ENCODE measurements at regions not wholly inside any gene's neighbourhood (a gene's known extent, or its start where the extent isn't known, plus 50 kb on each side); places are given as distances from the start of the nearest gene placed in this dataset.

DNA sequence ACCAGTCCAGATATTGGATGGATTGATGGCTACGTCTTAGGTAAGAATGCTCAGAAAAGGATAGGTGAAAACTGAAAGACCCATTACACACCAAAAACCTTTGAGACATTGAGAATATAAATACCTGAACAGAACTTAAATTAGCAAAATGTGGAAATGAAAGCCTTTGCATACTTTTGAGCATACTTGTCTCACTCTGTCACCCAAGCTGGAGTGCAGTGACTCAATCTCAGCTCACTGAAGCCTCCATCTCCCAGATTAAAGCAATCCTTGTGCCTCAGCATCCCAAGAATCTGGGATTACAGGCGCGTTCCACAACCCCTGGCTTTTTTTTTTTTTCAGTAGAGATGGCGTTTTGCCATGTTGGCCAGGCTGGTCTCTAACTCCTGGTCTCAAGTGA is 695.3 kb downstream of the DACH1 start:
- DNase-seq: no peak
- no peaks in the 10 kb centered on the region for H3K9me2 ChIP-seq (replicated peaks; ENCODE audit: low read length)
- H3K4me1 ChIP-seq (ENCODE audit: insufficient read depth, low read length): no peaks in the 10 kb centered on the region
- H3K27ac ChIP-seq (ENCODE audit: low read length): no peak overlapping the region
- ChIA-PET CTCF (no interaction called here), POLR2A (ENCODE audit: unreplicated experiment) (no interaction called here)
- TF ChIP-seq, protein P1, sequence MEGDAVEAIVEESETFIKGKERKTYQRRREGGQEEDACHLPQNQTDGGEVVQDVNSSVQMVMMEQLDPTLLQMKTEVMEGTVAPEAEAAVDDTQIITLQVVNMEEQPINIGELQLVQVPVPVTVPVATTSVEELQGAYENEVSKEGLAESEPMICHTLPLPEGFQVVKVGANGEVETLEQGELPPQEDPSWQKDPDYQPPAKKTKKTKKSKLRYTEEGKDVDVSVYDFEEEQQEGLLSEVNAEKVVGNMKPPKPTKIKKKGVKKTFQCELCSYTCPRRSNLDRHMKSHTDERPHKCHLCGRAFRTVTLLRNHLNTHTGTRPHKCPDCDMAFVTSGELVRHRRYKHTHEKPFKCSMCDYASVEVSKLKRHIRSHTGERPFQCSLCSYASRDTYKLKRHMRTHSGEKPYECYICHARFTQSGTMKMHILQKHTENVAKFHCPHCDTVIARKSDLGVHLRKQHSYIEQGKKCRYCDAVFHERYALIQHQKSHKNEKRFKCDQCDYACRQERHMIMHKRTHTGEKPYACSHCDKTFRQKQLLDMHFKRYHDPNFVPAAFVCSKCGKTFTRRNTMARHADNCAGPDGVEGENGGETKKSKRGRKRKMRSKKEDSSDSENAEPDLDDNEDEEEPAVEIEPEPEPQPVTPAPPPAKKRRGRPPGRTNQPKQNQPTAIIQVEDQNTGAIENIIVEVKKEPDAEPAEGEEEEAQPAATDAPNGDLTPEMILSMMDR (conservative IDR thresholded peaks at IDR 0.05; ENCODE audit: low read depth, low read length): no peak
- TF ChIP-seq EZH2 (IDR thresholded peaks at IDR 0.05; ENCODE audit: low read length, unreplicated experiment) (no peak), EZH2phosphoT487 (IDR thresholded peaks at IDR 0.05; ENCODE audit: borderline replicate concordance, low read length) (no peak)
- ATAC-seq: no peak
- intact Hi-C loops (cut with micrococcal nuclease): no loop called here
- no peak overlapping the region for H3K4me2 ChIP-seq (ENCODE audit: low read length)
- H3K9ac ChIP-seq (ENCODE audit: low read length): no peak overlapping the region
- H3K4me3 ChIP-seq (ENCODE audit: low read length): no peak overlapping the region
- H3K9me3 ChIP-seq (ENCODE audit: low read length): no peaks in the 10 kb centered on the region
- BruUV-seq (replicated peaks): no TSS peak
- no peaks in the 10 kb centered on the region for H3F3A ChIP-seq (ENCODE audit: low read length, unreplicated experiment)
- no peaks in the 10 kb centered on the region for H4K20me1 ChIP-seq (ENCODE audit: low read length)
- H3K27me3 ChIP-seq (ENCODE audit: low read length): no peaks in the 10 kb centered on the region
- H2AFZ ChIP-seq (ENCODE audit: low read length): no peak overlapping the region
- no peaks in the 10 kb centered on the region for H3K79me2 ChIP-seq (ENCODE audit: low read length)
- H3K36me3 ChIP-seq (ENCODE audit: low read depth, low read length): no peaks in the 10 kb centered on the region

- no peaks in the 10 kb centered on the region for H4K20me1 ChIP-seq (ENCODE audit: low read length)
- H3F3A ChIP-seq (ENCODE audit: low read length, unreplicated experiment): no peaks in the 10 kb centered on the region
- POLR2A ChIA-PET (ENCODE audit: unreplicated experiment): no interaction called here
- ATAC-seq: no peak
- no peak overlapping the region for H3K9ac ChIP-seq (ENCODE audit: low read length)
- H3K79me2 ChIP-seq (ENCODE audit: low read length): no peaks in the 10 kb centered on the region
- intact Hi-C loops (cut with micrococcal nuclease): no loop called here
- no TSS peak for BruUV-seq (replicated peaks)
- no peak overlapping the region for H3K4me2 ChIP-seq (ENCODE audit: low read length)
- H3K27me3 ChIP-seq (ENCODE audit: low read length): no peaks in the 10 kb centered on the region
- H3K4me3 ChIP-seq (ENCODE audit: low read length): no peak overlapping the region
- no peak overlapping the region for H2AFZ ChIP-seq (ENCODE audit: low read length)
- no peak for DNase-seq
- no peaks in the 10 kb centered on the region for H3K4me1 ChIP-seq (ENCODE audit: insufficient read depth, low read length)
- H3K36me3 ChIP-seq (ENCODE audit: low read depth, low read length): no peaks in the 10 kb centered on the region
- TF ChIP-seq EZH2 (IDR thresholded peaks at IDR 0.05; ENCODE audit: low read length, unreplicated experiment) (no peak), EZH2phosphoT487 (IDR thresholded peaks at IDR 0.05; ENCODE audit: borderline replicate concordance, low read length) (no peak)
- TF ChIP-seq, protein P1 (conservative IDR thresholded peaks at IDR 0.05; ENCODE audit: low read depth, low read length): no peak
- CTCF ChIA-PET: no interaction called here
- no peak overlapping the region for H3K27ac ChIP-seq (ENCODE audit: low read length)
- H3K9me2 ChIP-seq (replicated peaks; ENCODE audit: low read length): no peaks in the 10 kb centered on the region
- no peaks in the 10 kb centered on the region for H3K9me3 ChIP-seq (ENCODE audit: low read length)
These were observed 697.8 kb downstream of the DACH1 start for GRCh38 chr13:71169180-71169579.

DNA sequence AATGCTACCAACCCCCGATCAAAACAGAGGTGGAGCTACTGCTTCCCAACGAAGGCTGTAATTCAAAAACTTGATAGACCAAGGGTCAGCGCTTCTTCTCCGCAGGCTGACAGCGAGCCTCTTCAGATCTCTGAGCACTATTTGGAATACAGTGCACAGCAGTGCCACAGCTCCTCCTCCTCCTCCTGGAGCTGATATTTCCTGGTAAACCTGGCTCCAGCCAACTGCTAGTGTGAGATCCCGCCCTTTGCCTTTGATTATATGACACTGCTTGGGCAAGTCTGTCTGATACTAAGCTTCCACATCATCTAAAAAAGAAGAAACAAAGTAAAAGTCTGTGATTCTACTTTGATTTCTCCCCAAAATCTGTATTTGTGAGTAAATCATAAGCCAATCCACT is 710.5 kb downstream of the DACH1 start:
- Histone ChIP-seq H3K9me3 (ENCODE audit: low read length) (no peaks in the 10 kb centered on the region), H2AFZ (ENCODE audit: low read length) (no peak overlapping the region), H3K36me3 (ENCODE audit: low read depth, low read length) (no peaks in the 10 kb centered on the region), H3K4me1 (ENCODE audit: insufficient read depth, low read length) (no peaks in the 10 kb centered on the region), H3K9me2 (replicated peaks; ENCODE audit: low read length) (no peaks in the 10 kb centered on the region), H3K27me3 (ENCODE audit: low read length) (no peaks in the 10 kb centered on the region), H3K9ac (ENCODE audit: low read length) (no peak overlapping the region), H3K4me3 (ENCODE audit: low read length) (no peak overlapping the region), H4K20me1 (ENCODE audit: low read length) (no peaks in the 10 kb centered on the region), H3K4me2 (ENCODE audit: low read length) (no peak overlapping the region), H3K27ac (ENCODE audit: low read length) (no peak overlapping the region), H3F3A (ENCODE audit: low read length, unreplicated experiment) (no peaks in the 10 kb centered on the region), H3K79me2 (ENCODE audit: low read length) (no peaks in the 10 kb centered on the region)
- ChIA-PET CTCF (no interaction called here), POLR2A (ENCODE audit: unreplicated experiment) (no interaction called here)
- no TSS peak for BruUV-seq (replicated peaks)
- DNase-seq: no peak
- intact Hi-C loops (cut with micrococcal nuclease): no loop called here
- ATAC-seq: no peak
- TF ChIP-seq EZH2phosphoT487 (IDR thresholded peaks at IDR 0.05; ENCODE audit: borderline replicate concordance, low read length): no peak
- TF ChIP-seq EZH2 (IDR thresholded peaks at IDR 0.05; ENCODE audit: low read length, unreplicated experiment): no peak
- TF ChIP-seq, protein P1 (conservative IDR thresholded peaks at IDR 0.05; ENCODE audit: low read depth, low read length): no peak
